ENCODE measurements at regions not wholly inside any gene's neighbourhood (a gene's known extent, or its start where the extent isn't known, plus 50 kb on each side); places are given as distances from the start of the nearest gene placed in this dataset.

DNA sequence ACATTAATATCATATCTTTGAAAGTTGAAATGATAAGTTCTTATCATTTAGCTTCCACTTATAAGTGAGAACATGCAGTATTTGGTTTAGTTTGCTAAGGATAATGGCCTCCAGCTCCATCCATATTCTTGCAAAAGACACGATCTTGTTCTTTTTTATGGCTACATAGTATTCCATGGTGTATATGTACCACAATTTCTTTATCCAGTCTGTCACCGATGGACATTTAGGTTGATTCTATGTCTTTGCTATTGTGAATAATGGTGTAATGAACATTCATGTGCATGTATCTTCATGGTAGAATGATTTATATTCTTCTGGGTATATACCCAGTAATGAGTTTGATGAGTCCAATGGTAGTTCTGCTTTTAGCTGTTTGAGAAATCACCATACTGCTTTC is 135.0 kb upstream of the PRR16 start:
- TF ChIP-seq CTCF (IDR thresholded peaks at IDR 0.05), result no peak
- TF ChIP-seq POLR2A (IDR thresholded peaks at IDR 0.05), result no peak

All from right lobe of liver (tissue), 4 donors.